NT2/D1 (cell line): ENCODE measurements at regions not wholly inside any gene's neighbourhood (a gene's known extent, or its start where the extent isn't known, plus 50 kb on each side); places are given as distances from the start of the nearest gene placed in this dataset.

Experiments used
- DNase-seq: peaks from one replicate; pipeline ENCODE4 v3.0.0-alpha.2; 2011; ENCODE audit warnings: low read depth, low spot score
- H3K27me3 ChIP-seq: 2 replicates; pipeline ENCODE4 v1.6.0; 2011; ENCODE audit warnings: mild to moderate bottlenecking; ENCODE audit not compliant: insufficient read length, insufficient read depth
- H3K36me3 ChIP-seq: 2 replicates; pipeline ENCODE4 v1.6.1; 2011; ENCODE audit warnings: mild to moderate bottlenecking, low read length, mixed read lengths; ENCODE audit not compliant: insufficient read depth, insufficient read length
- H3K4me1 ChIP-seq: 2 replicates; pipeline ENCODE4 v1.5.1; 2011; ENCODE audit not compliant: insufficient read depth, insufficient read length
- H3K4me3 ChIP-seq: 2 replicates; pipeline ENCODE4 v1.5.1; 2011; ENCODE audit warnings: low read depth; ENCODE audit not compliant: insufficient read length
- H3K9ac ChIP-seq: 2 replicates; pipeline ENCODE4 v1.6.0; 2011; ENCODE audit warnings: low read depth; ENCODE audit not compliant: insufficient read length
- H3K9me3 ChIP-seq: 2 replicates; pipeline ENCODE4 v1.5.1; 2011; ENCODE audit warnings: mild to moderate bottlenecking, low read length; ENCODE audit not compliant: insufficient read depth
- SUZ12 ChIP-seq: IDR thresholded peaks from 2 replicates; pipeline ENCODE4 v1.6.1; 2011; ENCODE audit not compliant: insufficient read length, insufficient read depth; ENCODE audit errors: extremely low read depth
- YY1 ChIP-seq: IDR thresholded peaks from 2 replicates; pipeline ENCODE4 v1.6.1; 2011; ENCODE audit not compliant: insufficient read length, insufficient read depth
- ZNF274 ChIP-seq: IDR thresholded peaks from 2 replicates; pipeline ENCODE4 v1.6.1; 2011; ENCODE audit warnings: mild to moderate bottlenecking, low read depth, low read length

DNA sequence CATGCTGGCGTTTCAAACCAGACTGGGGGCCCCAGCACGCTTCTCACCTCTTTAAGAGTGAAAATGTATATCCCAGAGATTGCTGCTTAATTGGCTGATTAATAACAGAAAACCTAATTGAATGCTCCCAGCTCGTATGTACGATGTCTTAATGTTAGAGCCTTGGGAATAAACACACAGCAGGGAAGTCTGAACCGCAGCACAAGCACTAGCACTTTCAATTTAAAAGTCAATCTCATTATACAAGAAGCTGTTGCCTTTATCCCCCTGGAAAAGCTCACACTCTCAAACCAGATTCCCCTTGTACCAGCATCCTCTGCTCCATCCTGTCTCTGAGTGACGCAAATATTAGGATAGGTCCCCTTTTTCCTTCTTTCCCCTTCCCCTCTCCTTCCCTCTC lies 449.1 kb downstream of the MN1 start:
- Histone ChIP-seq H3K9ac (no peak overlapping the region), H3K4me1 (no peaks in the 10 kb centered on the region), H3K27me3 (no peaks in the 10 kb centered on the region), H3K4me3 (no peak overlapping the region), H3K9me3 (peaks cover 35% of the 10 kb centered on the region), H3K36me3 (no peaks in the 10 kb centered on the region)
- no peak for TF ChIP-seq SUZ12
- no peak for TF ChIP-seq ZNF274
- TF ChIP-seq YY1 = no peak
- DNase-seq = no peak

DNA sequence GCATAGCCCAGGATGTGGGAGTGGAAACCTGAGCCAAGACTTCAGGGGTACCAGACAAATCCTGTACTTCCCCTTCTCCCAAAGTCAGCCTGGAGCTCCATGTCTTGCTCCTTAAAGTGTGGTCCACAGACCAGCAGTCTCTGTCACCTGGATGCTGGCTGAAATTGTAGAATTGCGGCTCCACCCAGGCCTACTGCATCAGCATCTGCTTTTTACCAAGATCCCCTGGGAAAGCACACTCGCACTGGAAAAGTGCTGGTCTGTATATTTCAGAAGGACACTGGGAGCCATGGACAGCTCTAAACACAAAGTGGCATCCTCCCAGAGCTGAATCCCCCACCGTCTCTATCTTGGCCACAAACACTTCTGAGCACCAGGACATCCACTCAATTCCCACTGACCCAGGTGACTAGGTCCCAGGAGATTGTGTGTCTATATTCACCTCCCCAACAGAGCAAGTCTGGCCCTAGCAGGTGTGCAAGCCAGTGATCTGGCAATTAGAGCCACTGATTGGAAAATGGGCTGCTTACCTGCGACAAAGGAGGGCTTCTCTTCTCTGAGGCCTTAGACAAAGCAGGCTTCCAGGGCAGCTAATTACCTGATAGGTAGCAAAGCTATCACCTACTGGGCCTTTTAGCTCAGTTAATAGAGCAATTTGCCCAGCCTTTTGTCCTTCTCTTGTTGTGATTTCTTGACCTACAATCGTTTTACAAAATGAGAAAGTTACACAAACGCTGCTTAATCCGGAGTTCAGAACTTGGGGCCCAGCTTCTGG lies 443.3 kb downstream of the MN1 start:
- no peak for TF ChIP-seq SUZ12
- TF ChIP-seq ZNF274 = no peak
- TF ChIP-seq YY1 = no peak
- no peak overlapping the region for H3K9ac ChIP-seq
- H3K27me3 ChIP-seq = no peaks in the 10 kb centered on the region
- peaks cover 15% of the 10 kb centered on the region for H3K9me3 ChIP-seq
- DNase-seq = no peak
- no peaks in the 10 kb centered on the region for H3K4me1 ChIP-seq
- no peaks in the 10 kb centered on the region for H3K36me3 ChIP-seq
- no peak overlapping the region for H3K4me3 ChIP-seq

DNA sequence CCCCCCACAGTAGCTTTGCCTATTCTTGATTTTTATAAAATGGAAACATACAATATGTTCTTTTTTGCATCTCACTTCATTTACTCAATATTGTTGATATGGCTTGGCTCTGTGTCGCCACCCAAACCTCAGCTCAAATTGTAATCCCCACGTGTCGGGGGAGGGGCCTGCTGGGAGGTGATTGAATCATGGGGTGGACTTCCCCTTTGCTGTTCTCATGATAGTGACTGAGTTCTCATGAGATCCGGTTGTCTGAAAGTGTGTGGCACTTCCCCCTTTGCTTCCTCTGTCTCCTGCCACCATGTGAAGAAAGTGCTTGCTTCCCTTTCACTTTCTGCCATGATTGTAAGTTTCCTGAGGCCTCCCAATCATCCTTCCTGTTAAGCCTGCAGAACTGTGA lies 431.3 kb downstream of the MN1 start:
- Histone ChIP-seq H3K4me3 (no peak overlapping the region), H3K4me1 (no peaks in the 10 kb centered on the region), H3K9ac (no peak overlapping the region), H3K36me3 (no peaks in the 10 kb centered on the region), H3K27me3 (no peaks in the 10 kb centered on the region), H3K9me3 (no peaks in the 10 kb centered on the region)
- DNase-seq = no peak
- TF ChIP-seq SUZ12 = no peak
- no peak for TF ChIP-seq YY1
- TF ChIP-seq ZNF274 = no peak

DNA sequence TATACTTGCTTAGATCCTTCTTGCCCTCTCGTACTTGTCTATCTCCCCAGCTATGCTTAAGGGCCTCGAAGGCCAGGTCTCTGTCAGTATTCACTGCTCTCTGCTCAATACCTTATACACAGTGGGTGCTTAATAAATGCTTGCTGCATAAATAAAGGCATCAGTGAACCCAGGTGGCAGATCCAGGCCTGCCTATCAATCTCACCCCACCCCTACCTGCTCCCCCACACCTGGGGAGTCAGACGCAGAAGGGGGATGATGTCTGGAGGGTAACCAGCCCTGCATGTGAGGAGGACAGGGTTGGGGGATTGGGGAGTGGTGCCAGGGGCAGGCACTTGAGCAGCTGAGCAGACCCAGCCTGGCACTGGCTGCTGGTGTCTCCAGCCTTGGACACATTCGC lies 430.6 kb downstream of the MN1 start:
- Histone ChIP-seq H3K4me1 (no peaks in the 10 kb centered on the region), H3K27me3 (no peaks in the 10 kb centered on the region), H3K9me3 (no peaks in the 10 kb centered on the region), H3K9ac (no peak overlapping the region), H3K4me3 (no peak overlapping the region), H3K36me3 (no peaks in the 10 kb centered on the region)
- TF ChIP-seq ZNF274 (no peak), SUZ12 (no peak), YY1 (no peak)
- DNase-seq = no peak

DNA sequence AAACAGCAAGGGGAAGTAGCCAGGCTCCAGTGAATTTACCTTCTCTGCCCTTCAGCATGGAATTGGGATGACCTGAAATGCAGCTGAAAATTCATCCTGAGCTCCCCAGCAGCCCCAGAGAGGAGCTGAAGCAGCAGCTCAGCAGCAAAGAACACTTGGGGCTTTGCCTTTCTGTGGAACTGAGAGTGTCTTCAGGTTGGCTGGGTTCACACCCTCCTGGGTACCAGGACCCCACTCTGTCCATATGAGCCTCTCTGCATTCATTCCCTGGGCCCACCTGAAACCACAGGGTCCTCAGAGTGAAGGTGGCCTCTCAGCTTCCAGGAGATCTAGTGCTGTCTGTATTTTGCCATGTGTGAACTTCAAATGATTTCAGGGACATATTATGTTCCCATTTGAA lies 429.2 kb downstream of the MN1 start:
- TF ChIP-seq YY1 (no peak), ZNF274 (no peak), SUZ12 (no peak)
- Histone ChIP-seq H3K4me3 (no peak overlapping the region), H3K9ac (no peak overlapping the region), H3K4me1 (no peaks in the 10 kb centered on the region), H3K9me3 (no peaks in the 10 kb centered on the region), H3K27me3 (no peaks in the 10 kb centered on the region), H3K36me3 (no peaks in the 10 kb centered on the region)
- no peak for DNase-seq

DNA sequence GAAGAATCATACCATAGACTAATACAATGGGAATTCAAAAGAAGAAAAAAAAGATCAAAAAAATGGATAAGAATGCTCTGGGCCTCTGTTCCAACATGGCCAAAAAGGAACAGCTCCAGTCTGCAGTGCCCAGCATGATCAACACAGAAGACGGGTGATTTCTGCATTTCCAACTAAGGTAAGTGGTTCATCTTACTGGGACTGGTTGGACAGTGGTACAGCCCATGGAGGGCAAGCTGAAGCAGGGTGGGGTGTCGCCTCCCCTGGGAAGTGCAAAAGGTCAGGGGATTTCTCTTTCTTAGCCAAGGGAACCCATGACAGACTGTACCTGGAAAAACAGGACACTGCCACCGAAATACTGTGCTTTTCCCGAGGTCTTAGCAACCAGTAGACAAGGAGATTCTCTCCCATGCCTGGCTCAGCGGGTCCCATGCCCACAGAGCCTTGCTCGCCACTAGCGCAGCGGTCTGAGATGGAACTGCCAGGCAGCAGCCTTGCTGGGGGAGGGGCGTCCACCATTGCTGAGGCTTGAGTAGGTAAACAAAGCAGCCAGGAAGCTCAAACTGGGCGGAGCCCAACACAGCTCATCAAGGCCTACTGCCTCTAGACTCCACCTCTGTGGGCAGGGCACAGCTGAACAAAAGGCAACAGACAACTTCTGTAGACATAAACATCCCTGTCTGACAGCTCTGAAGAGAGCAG lies 428.4 kb downstream of the MN1 start:
- H3K9me3 ChIP-seq = no peaks in the 10 kb centered on the region
- no peak for TF ChIP-seq SUZ12
- TF ChIP-seq YY1 = peak; percentile 25
- no peak for TF ChIP-seq ZNF274
- H3K4me3 ChIP-seq = no peak overlapping the region
- H3K27me3 ChIP-seq = no peaks in the 10 kb centered on the region
- DNase-seq = peak; percentile 81
- H3K4me1 ChIP-seq = no peaks in the 10 kb centered on the region
- no peaks in the 10 kb centered on the region for H3K36me3 ChIP-seq
- no peak overlapping the region for H3K9ac ChIP-seq

DNA sequence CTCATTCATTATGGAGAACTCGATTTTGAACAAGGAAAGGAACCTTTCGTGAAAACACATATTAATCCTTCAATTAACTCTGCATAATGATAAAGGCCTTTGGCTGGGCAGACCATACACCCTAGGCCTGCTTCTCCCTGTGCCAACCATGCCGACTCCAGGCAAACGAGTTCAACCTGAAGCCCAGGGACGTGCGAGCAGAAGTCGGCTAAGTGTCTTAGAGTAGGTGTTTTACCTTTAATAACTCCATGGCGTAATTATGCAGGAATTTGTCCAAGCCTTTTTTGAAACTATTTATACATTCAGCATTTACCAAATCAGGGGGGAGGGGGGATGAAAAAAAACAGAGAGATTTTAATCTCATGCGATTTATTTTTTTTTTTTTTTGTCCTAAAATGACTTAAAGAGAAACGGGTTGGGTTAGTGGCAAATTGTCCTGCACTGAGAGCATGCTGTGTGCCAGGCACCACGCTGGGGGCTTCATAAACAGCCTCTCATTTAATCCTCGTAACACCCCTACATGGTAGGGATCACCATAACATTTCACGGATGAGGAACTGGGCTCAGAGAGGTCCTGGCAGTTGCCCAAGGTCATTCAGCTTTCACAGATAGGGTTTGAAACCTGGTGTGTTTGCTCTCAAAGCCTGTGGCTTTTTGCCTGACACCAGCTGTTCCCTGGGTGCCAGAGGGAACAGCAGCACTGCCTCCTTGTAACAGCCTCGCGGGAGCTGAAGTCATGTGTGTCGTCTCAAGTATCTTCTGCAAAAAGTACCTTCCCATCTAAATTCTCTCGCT lies 423.9 kb downstream of the MN1 start:
- Histone ChIP-seq H3K9me3 (no peaks in the 10 kb centered on the region), H3K9ac (no peak overlapping the region), H3K36me3 (no peaks in the 10 kb centered on the region), H3K4me1 (peaks cover 5% of the 10 kb centered on the region), H3K4me3 (no peak overlapping the region), H3K27me3 (no peaks in the 10 kb centered on the region)
- no peak for TF ChIP-seq ZNF274
- no peak for TF ChIP-seq SUZ12
- no peak for TF ChIP-seq YY1
- no peak for DNase-seq
